ENCODE measurements at regions not wholly inside any gene's neighbourhood (a gene's known extent, or its start where the extent isn't known, plus 50 kb on each side); places are given as distances from the start of the nearest gene placed in this dataset.
"Not testable (repeated sequence)": the region's sequence is repeated elsewhere in the genome, so short reads cannot be mapped to it uniquely, and the experiment has no call there.

DNA sequence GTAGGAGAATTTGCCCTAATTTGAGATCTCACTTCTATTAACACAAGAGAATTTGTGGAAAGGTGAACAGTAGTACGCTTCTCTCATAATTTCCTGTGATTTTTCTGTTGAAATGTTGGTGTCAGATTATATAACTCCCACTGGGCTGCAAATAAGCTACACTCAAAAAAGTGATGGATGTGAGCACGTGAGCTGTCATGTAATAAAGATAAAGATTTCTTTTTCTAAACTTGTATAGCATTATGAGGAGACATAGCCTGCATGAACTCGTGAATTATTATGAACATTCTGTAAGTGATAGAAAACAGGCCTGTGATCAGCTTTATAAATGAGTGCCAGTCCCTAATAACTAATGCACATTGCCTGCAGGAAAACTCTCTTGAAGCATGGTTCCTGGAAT lies 356.6 kb upstream of the ACTRT1 start:
- no peak overlapping the region for H3K4me3 ChIP-seq (ENCODE audit: control insufficient read depth, low read depth, low read length)
- no peak for TF ChIP-seq CTCF (conservative IDR thresholded peaks at IDR 0.05; ENCODE audit: control insufficient read depth, insufficient read depth, low read depth, low read length)
- DNase-seq (ENCODE audit: low read depth) = no peak

- no peak overlapping the region for H3K4me3 ChIP-seq (ENCODE audit: control insufficient read depth, low read depth, low read length)
- no peak for TF ChIP-seq CTCF (conservative IDR thresholded peaks at IDR 0.05; ENCODE audit: control insufficient read depth, insufficient read depth, low read depth, low read length)
- DNase-seq (ENCODE audit: low read depth) = no peak
These were observed 344.4 kb upstream of the ACTRT1 start for GRCh38 chrX:128396601-128397000.

DNA sequence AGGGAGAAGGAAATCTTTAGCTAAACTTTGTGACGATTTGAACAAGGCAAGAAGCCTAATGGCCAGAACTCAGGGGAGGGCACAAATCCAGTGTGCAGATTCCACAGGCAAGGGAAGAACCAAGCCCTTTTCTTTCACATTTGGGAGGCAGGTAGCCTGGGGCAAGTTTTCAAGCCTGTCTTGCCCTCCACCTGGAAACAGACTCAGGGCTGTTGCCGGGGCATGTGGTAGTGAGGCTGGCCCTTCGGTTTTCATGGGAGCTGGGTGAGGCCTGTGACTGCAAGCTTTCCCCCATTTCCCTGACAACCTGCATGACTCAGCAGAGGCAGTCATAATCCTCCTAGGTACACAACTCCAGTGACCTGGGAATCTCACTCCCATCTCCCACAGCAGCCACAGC lies 331.6 kb upstream of the ACTRT1 start:
- not testable (repeated sequence) for H3K4me3 ChIP-seq (ENCODE audit: control insufficient read depth, low read depth, low read length); DNase-seq (ENCODE audit: low read depth)

DNA sequence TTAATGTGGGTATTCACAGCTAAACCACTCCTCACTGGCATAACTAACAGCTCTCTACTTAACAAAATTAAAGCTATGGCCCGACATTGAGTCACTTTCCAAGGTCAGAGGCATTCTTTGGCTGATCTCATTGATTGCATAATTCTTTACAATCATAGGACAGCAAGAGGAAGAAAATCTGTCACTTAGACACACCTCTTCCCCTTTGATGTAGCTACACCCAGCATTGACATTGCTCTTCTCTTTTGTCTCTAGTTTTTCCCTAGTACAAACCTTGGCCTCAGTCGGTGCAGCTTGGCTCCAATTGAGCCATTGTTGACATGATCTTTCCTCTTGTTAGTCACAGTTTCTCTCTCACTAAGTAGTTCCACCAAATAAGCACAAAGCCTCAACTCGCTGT lies 313.3 kb upstream of the ACTRT1 start:
- no peak for TF ChIP-seq CTCF (conservative IDR thresholded peaks at IDR 0.05; ENCODE audit: control insufficient read depth, insufficient read depth, low read depth, low read length)
- no peak for DNase-seq (ENCODE audit: low read depth)
- H3K4me3 ChIP-seq (ENCODE audit: control insufficient read depth, low read depth, low read length) = no peak overlapping the region

DNA sequence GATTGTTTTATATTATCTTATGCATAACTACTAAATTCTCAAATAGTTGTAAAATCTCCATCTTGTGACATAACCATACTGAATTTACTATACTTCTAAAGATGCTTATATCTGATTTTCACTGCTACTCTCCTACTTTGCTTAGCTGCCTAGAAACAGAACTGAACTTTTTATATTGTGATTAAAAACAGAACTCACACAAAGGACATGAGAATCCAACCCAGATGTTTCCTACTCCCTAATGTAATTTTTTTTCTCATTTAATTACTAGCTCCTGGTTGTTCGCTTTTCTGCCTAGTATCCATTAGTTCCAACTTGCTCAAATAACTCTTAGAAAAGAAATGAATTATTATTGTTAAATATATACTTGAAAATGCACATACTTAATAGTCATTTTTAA lies 283.5 kb upstream of the ACTRT1 start:
- no peak for TF ChIP-seq CTCF (conservative IDR thresholded peaks at IDR 0.05; ENCODE audit: control insufficient read depth, insufficient read depth, low read depth, low read length)
- no peak overlapping the region for H3K4me3 ChIP-seq (ENCODE audit: control insufficient read depth, low read depth, low read length)
- DNase-seq (ENCODE audit: low read depth) = no peak

DNA sequence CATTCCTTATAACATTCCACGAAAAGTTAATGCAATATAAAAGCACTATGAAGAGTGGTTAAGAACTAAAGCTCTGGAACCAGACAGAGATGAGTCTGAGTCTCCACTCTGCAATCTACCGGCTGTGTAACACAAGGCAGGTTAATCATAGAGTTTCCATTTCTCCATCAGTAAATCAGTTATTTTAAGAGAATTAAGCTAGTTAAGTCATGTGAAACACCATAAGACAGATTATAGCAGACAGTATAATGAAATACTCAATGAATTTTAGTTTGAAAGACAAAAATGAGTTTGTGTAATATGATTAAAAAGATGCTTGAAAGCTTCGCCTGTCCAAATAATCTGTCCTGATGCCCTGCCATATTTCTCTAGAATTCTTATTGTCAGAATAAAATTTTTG lies 282.6 kb upstream of the ACTRT1 start:
- no peak overlapping the region for H3K4me3 ChIP-seq (ENCODE audit: control insufficient read depth, low read depth, low read length)
- TF ChIP-seq CTCF (conservative IDR thresholded peaks at IDR 0.05; ENCODE audit: control insufficient read depth, insufficient read depth, low read depth, low read length) = no peak
- DNase-seq (ENCODE audit: low read depth) = no peak

GRCh38 chrX:128310912-128311311 lies 258.7 kb upstream of the ACTRT1 start:
- DNase-seq (ENCODE audit: low read depth) = no peak
- TF ChIP-seq CTCF (conservative IDR thresholded peaks at IDR 0.05; ENCODE audit: control insufficient read depth, insufficient read depth, low read depth, low read length) = no peak
- H3K4me3 ChIP-seq (ENCODE audit: control insufficient read depth, low read depth, low read length) = no peak overlapping the region

All from fibroblast of mammary gland (primary cell).